Hindlimb muscle (tissue), 1 donor: ENCODE measurements at regions not wholly inside any gene's neighbourhood (a gene's known extent, or its start where the extent isn't known, plus 50 kb on each side); places are given as distances from the start of the nearest gene placed in this dataset.
"Not testable (repeated sequence)": the region's sequence is repeated elsewhere in the genome, so short reads cannot be mapped to it uniquely, and the experiment has no call there.

ENCODE experiments used
- DNase-seq: peaks from one replicate; pipeline ENCODE4 v3.0.0-alpha.2; 2013

GRCh38 chr16:5815570-5816237 lies 718.1 kb upstream of the EEF2KMT start:
- DNase-seq, result no peak

GRCh38 chr16:5801396-5801795 lies 703.8 kb upstream of the EEF2KMT start:
- no peak for DNase-seq

GRCh38 chr16:5793556-5793955 lies 696.0 kb upstream of the EEF2KMT start:
- DNase-seq, result no peak

GRCh38 chr16:5791011-5791657 lies 693.5 kb upstream of the EEF2KMT start:
- DNase-seq, result no peak

- DNase-seq, result no peak
These were observed 692.9 kb upstream of the EEF2KMT start for GRCh38 chr16:5790512-5790911.

- DNase-seq, result no peak
These were observed 691.4 kb upstream of the EEF2KMT start for GRCh38 chr16:5789033-5789432.

- no peak for DNase-seq
These were observed 683.8 kb upstream of the EEF2KMT start for GRCh38 chr16:5781436-5781835.

GRCh38 chr16:5776876-5777275 lies 679.3 kb upstream of the EEF2KMT start:
- no peak for DNase-seq

- no peak for DNase-seq
These were observed 678.3 kb upstream of the EEF2KMT start for GRCh38 chr16:5775916-5776315.

GRCh38 chr16:5770118-5770517 lies 672.5 kb upstream of the EEF2KMT start:
- DNase-seq, result no peak

GRCh38 chr16:5769513-5769912 lies 671.9 kb upstream of the EEF2KMT start:
- no peak for DNase-seq

- no peak for DNase-seq
These were observed 670.9 kb upstream of the EEF2KMT start for GRCh38 chr16:5768445-5768844.

- no peak for DNase-seq
These were observed 665.6 kb upstream of the EEF2KMT start for GRCh38 chr16:5763176-5763575.

GRCh38 chr16:5762362-5762761 lies 664.8 kb upstream of the EEF2KMT start:
- DNase-seq, result no peak

- no peak for DNase-seq
These were observed 664.0 kb upstream of the EEF2KMT start for GRCh38 chr16:5761592-5761991.

GRCh38 chr16:5758281-5758680 lies 660.7 kb upstream of the EEF2KMT start:
- DNase-seq, result no peak

- no peak for DNase-seq
These were observed 659.4 kb upstream of the EEF2KMT start for GRCh38 chr16:5756969-5757368.

GRCh38 chr16:5753381-5753780 lies 655.8 kb upstream of the EEF2KMT start:
- no peak for DNase-seq

GRCh38 chr16:5751216-5751615 lies 653.6 kb upstream of the EEF2KMT start:
- DNase-seq, result no peak

GRCh38 chr16:5750439-5750838 lies 652.8 kb upstream of the EEF2KMT start:
- DNase-seq, result not testable (repeated sequence)

GRCh38 chr16:5738586-5738985 lies 641.0 kb upstream of the EEF2KMT start:
- DNase-seq, result no peak

- DNase-seq, result no peak
These were observed 638.8 kb upstream of the EEF2KMT start for GRCh38 chr16:5736209-5736930.

GRCh38 chr16:5735444-5735843 lies 637.8 kb upstream of the EEF2KMT start:
- no peak for DNase-seq

GRCh38 chr16:5730783-5731182 lies 633.2 kb upstream of the EEF2KMT start:
- no peak for DNase-seq
